Prostate gland (tissue), 2 donors: ENCODE measurements at regions not wholly inside any gene's neighbourhood (a gene's known extent, or its start where the extent isn't known, plus 50 kb on each side); places are given as distances from the start of the nearest gene placed in this dataset.

Source experiments
- POLR2A ChIP-seq: fragments of 450-650 bp; IDR thresholded peaks from one replicate; pipeline ENCODE4 v1.6.1; 2016; ENCODE audit warnings: antibody characterized with exemption, mild to moderate bottlenecking
- POLR2AphosphoS5 ChIP-seq: sonication (generic); formaldehyde crosslinking; IDR thresholded peaks from one replicate; pipeline ENCODE4 v1.6.1; 2017; ENCODE audit warnings: antibody characterized with exemption
- TF ChIP-seq, protein P1 (sequence below), 4 experiments: fragments of 200-600 bp in 2 of 4; fragments of 450-650 bp in 2 of 4; sonication (generic) in 2 of 4; IDR thresholded peaks; 1 replicate in 3 of 4; 2 replicates in 1 of 4; pipeline ENCODE4 v1.5.1; 2016 to 2019; ENCODE audit warnings: antibody characterized with exemption in 4 of 4, mild to moderate bottlenecking in 2 of 4, moderate library complexity in 2 of 4

DNA sequence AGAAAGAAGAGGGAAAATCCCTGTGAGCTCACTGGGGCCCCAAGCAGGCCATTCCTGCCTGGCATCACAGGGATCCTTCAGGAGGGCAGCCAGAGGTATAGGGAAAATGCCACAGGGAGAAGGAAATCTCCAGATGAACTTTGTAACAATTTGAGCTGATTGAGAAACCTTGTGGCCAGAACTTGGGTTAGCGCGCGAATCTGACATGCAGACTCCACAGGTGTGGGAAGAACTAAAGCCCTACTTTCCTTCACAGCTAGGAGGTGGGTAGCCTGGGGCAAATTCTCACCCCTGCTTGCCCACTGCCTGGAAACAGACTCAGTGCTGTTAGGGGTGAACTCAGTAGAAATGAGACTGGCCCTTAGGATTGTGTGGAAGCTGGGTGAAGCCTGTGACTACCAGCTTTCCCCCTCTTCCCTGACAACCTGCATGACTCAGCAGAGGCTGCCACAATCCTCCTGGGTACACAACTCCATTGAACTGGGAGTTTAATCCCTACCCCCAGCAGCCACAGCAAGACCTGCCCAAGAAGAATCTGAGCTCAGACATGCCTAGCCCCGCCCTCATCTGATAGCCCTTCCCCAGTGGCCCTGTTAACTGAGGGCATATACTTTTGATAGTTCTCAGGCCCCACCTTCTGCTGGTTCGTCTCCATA lies 57.2 kb upstream of the USP9Y start:
- TF ChIP-seq, protein P1, sequence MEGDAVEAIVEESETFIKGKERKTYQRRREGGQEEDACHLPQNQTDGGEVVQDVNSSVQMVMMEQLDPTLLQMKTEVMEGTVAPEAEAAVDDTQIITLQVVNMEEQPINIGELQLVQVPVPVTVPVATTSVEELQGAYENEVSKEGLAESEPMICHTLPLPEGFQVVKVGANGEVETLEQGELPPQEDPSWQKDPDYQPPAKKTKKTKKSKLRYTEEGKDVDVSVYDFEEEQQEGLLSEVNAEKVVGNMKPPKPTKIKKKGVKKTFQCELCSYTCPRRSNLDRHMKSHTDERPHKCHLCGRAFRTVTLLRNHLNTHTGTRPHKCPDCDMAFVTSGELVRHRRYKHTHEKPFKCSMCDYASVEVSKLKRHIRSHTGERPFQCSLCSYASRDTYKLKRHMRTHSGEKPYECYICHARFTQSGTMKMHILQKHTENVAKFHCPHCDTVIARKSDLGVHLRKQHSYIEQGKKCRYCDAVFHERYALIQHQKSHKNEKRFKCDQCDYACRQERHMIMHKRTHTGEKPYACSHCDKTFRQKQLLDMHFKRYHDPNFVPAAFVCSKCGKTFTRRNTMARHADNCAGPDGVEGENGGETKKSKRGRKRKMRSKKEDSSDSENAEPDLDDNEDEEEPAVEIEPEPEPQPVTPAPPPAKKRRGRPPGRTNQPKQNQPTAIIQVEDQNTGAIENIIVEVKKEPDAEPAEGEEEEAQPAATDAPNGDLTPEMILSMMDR (IDR thresholded peaks at IDR 0.05), result no peak
- TF ChIP-seq POLR2A (no peak), POLR2AphosphoS5 (no peak)
